DOHH2 (cell line): ENCODE measurements at regions not wholly inside any gene's neighbourhood (a gene's known extent, or its start where the extent isn't known, plus 50 kb on each side); places are given as distances from the start of the nearest gene placed in this dataset.

Source experiments
- H3F3A ChIP-seq: fragments of 200-600 bp; sonication (generic), shearing (Covaris generic); 2 replicates; pipeline ENCODE4 v1.6.0; 2016; ENCODE audit warnings: antibody characterized with exemption, mild to moderate bottlenecking; ENCODE audit not compliant: control insufficient read depth, insufficient read depth
- H3K27ac ChIP-seq: fragments of 200-600 bp; sonication (generic); 2 replicates; pipeline ENCODE4 v1.5.1; 2014; ENCODE audit warnings: low read depth, mild to moderate bottlenecking, low read length, moderate library complexity
- H3K27me3 ChIP-seq: fragments of 200-600 bp; sonication (generic); 2 replicates; pipeline ENCODE4 v1.6.1; 2014; ENCODE audit warnings: mild to moderate bottlenecking, low read length, mixed read lengths; ENCODE audit not compliant: control insufficient read depth
- H3K36me3 ChIP-seq: fragments of 200-600 bp; sonication (generic); 2 replicates; pipeline ENCODE4 v1.6.1; 2014; ENCODE audit warnings: mild to moderate bottlenecking, low read length, moderate library complexity, mixed read lengths; ENCODE audit not compliant: control insufficient read depth
- H3K4me1 ChIP-seq: fragments of 200-600 bp; sonication (generic); 2 replicates; pipeline ENCODE4 v1.6.1; 2014; ENCODE audit warnings: mild to moderate bottlenecking, low read length, mixed read lengths; ENCODE audit not compliant: control insufficient read depth
- H3K4me2 ChIP-seq: fragments of 200-600 bp; sonication (generic); 2 replicates; pipeline ENCODE4 v1.6.0; 2014; ENCODE audit warnings: mild to moderate bottlenecking, low read length, moderate library complexity
- H3K4me3 ChIP-seq: fragments of 200-600 bp; sonication (generic); 2 replicates; pipeline ENCODE4 v1.5.1; 2014; ENCODE audit warnings: mild to moderate bottlenecking, low read length, mixed read lengths
- H3K79me2 ChIP-seq: fragments of 200-600 bp; sonication (generic); 2 replicates; pipeline ENCODE4 v1.6.1; 2014; ENCODE audit warnings: mild to moderate bottlenecking, low read length, mixed read lengths; ENCODE audit not compliant: control insufficient read depth
- H3K9me2 ChIP-seq: fragments of 200-600 bp; sonication (generic); replicated peaks from 2 replicates; pipeline ENCODE4 v1.6.1; 2014; ENCODE audit warnings: mild to moderate bottlenecking, low read length, mixed read lengths; ENCODE audit not compliant: control insufficient read depth
- H3K9me3 ChIP-seq: fragments of 200-600 bp; sonication (generic); 2 replicates; pipeline ENCODE4 v1.6.1; 2014; ENCODE audit warnings: antibody characterized with exemption, low read length, mixed read lengths; ENCODE audit not compliant: control insufficient read depth, insufficient read depth
- H4K20me1 ChIP-seq: fragments of 200-600 bp; sonication (generic); 2 replicates; pipeline ENCODE4 v1.6.0; 2014; ENCODE audit warnings: low read depth, mild to moderate bottlenecking, antibody characterized with exemption, low read length, moderate library complexity; ENCODE audit not compliant: control insufficient read depth, insufficient read depth
- CTCF ChIP-seq: fragments of 200-600 bp; sonication (generic); IDR thresholded peaks from one replicate; pipeline ENCODE4 v1.5.1; 2014; ENCODE audit warnings: antibody characterized with exemption, mild to moderate bottlenecking, low read depth, low read length; ENCODE audit not compliant: poor library complexity, severe bottlenecking
- EZH2phosphoT487 ChIP-seq: fragments of 200-600 bp; sonication (generic); IDR thresholded peaks from 2 replicates; pipeline ENCODE4 v1.6.1; 2017; ENCODE audit warnings: borderline replicate concordance, mild to moderate bottlenecking, antibody characterized with exemption, low read length, moderate library complexity, mixed read lengths

- H3K36me3 ChIP-seq = no peaks in the 10 kb centered on the region
- H3K9me3 ChIP-seq = no peaks in the 10 kb centered on the region
- H3K4me2 ChIP-seq = no peak overlapping the region
- H3K79me2 ChIP-seq = no peaks in the 10 kb centered on the region
- H3F3A ChIP-seq = no peaks in the 10 kb centered on the region
- H3K27me3 ChIP-seq = no peaks in the 10 kb centered on the region
- H3K4me3 ChIP-seq = no peak overlapping the region
- no peak for TF ChIP-seq CTCF
- TF ChIP-seq EZH2phosphoT487 = no peak
- no peaks in the 10 kb centered on the region for H4K20me1 ChIP-seq
- H3K9me2 ChIP-seq = no peaks in the 10 kb centered on the region
- no peaks in the 10 kb centered on the region for H3K4me1 ChIP-seq
- no peak overlapping the region for H3K27ac ChIP-seq
These were observed 558.9 kb upstream of the LRFN5 start for GRCh38 chr14:41047763-41048162.

- H3K27me3 ChIP-seq = no peaks in the 10 kb centered on the region
- no peak overlapping the region for H3K4me2 ChIP-seq
- H3K36me3 ChIP-seq = no peaks in the 10 kb centered on the region
- no peak for TF ChIP-seq CTCF
- no peak for TF ChIP-seq EZH2phosphoT487
- H3K4me1 ChIP-seq = no peaks in the 10 kb centered on the region
- no peak overlapping the region for H3K27ac ChIP-seq
- no peaks in the 10 kb centered on the region for H3F3A ChIP-seq
- no peak overlapping the region for H3K4me3 ChIP-seq
- no peaks in the 10 kb centered on the region for H3K9me2 ChIP-seq
- H4K20me1 ChIP-seq = no peaks in the 10 kb centered on the region
- no peaks in the 10 kb centered on the region for H3K9me3 ChIP-seq
- H3K79me2 ChIP-seq = no peaks in the 10 kb centered on the region
These were observed 569.3 kb upstream of the LRFN5 start for GRCh38 chr14:41037388-41037787.

GRCh38 chr14:41034969-41035368 is 571.7 kb upstream of the LRFN5 start:
- Histone ChIP-seq H4K20me1 (no peaks in the 10 kb centered on the region), H3K36me3 (no peaks in the 10 kb centered on the region), H3K4me3 (no peak overlapping the region), H3K27ac (no peak overlapping the region), H3K9me2 (no peaks in the 10 kb centered on the region), H3K4me2 (no peak overlapping the region), H3K79me2 (no peaks in the 10 kb centered on the region), H3K9me3 (no peaks in the 10 kb centered on the region), H3K27me3 (no peaks in the 10 kb centered on the region), H3F3A (no peaks in the 10 kb centered on the region), H3K4me1 (no peaks in the 10 kb centered on the region)
- TF ChIP-seq EZH2phosphoT487 (no peak), CTCF (no peak)

- no peak for TF ChIP-seq CTCF
- TF ChIP-seq EZH2phosphoT487 = no peak
- H3K9me3 ChIP-seq = no peaks in the 10 kb centered on the region
- no peaks in the 10 kb centered on the region for H3K27me3 ChIP-seq
- no peak overlapping the region for H3K4me3 ChIP-seq
- H3K79me2 ChIP-seq = no peaks in the 10 kb centered on the region
- H3K36me3 ChIP-seq = no peaks in the 10 kb centered on the region
- no peak overlapping the region for H3K27ac ChIP-seq
- H4K20me1 ChIP-seq = no peaks in the 10 kb centered on the region
- no peaks in the 10 kb centered on the region for H3K9me2 ChIP-seq
- H3K4me2 ChIP-seq = no peak overlapping the region
- H3K4me1 ChIP-seq = no peaks in the 10 kb centered on the region
- H3F3A ChIP-seq = no peaks in the 10 kb centered on the region
These were observed 583.7 kb upstream of the LRFN5 start for GRCh38 chr14:41022932-41023331.
